Neutrophil (primary cell): ENCODE measurements at regions not wholly inside any gene's neighbourhood (a gene's known extent, or its start where the extent isn't known, plus 50 kb on each side); places are given as distances from the start of the nearest gene placed in this dataset.

Experiments used
- H3K27ac ChIP-seq: fragments of 200-600 bp; sonication (generic); 2 replicates; pipeline ENCODE4 v1.5.1; 2016; ENCODE audit warnings: mild to moderate bottlenecking, moderate library complexity
- H3K27me3 ChIP-seq: fragments of 200-600 bp; sonication (generic); 2 replicates; pipeline ENCODE4 v1.6.0; 2016; ENCODE audit warnings: mild to moderate bottlenecking
- H3K36me3 ChIP-seq: fragments of 200-600 bp; sonication (generic); 2 replicates; pipeline ENCODE4 v1.5.1; 2017
- H3K4me1 ChIP-seq, 2 experiments: fragments of 200-600 bp in 1 of 2; sonication (generic) in 1 of 2; 1 replicate in 1 of 2; 2 replicates in 1 of 2; pipeline versions ENCODE4 v1.5.1 to v1.6.1; 2013 to 2016; ENCODE audit warnings: low read depth in 1 of 2, low read length in 1 of 2, mild to moderate bottlenecking in 1 of 2, moderate library complexity in 1 of 2; ENCODE audit not compliant: control insufficient read depth in 1 of 2, insufficient read depth in 1 of 2
- H3K4me3 ChIP-seq, 2 experiments: fragments of 200-600 bp in 1 of 2; sonication (generic) in 1 of 2; 1 replicate in 1 of 2; 2 replicates in 1 of 2; pipeline ENCODE4 v1.5.1; 2013 to 2016; ENCODE audit warnings: low read depth in 1 of 2, low read length in 1 of 2, mild to moderate bottlenecking in 1 of 2, moderate library complexity in 1 of 2
- H3K9me3 ChIP-seq: fragments of 200-600 bp; sonication (generic); 2 replicates; pipeline ENCODE4 v1.5.1; 2016
- TF ChIP-seq, protein P1 (sequence below): fragments of 200-600 bp; sonication (generic); IDR thresholded peaks from 2 replicates; pipeline ENCODE4 v1.5.1; 2016; ENCODE audit warnings: antibody characterized with exemption

DNA sequence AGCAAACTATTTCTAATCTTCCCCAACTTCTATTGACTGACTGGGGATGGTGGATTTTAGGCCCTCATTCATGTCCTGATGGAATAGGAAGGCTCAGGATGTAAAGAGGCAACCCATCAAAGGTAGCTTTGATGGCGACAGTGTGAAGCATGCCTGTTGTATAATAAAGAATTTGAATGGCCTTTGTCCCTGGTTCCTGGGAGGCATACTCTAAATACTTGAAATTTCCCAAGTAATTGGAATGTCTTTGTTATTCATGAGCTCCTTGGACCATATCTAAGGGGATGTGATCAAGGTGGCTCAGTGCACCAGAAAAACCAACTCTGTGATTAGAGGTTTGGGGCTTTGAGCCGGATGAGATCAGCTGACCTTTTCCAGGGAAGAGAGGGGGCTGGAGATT lies 264.5 kb upstream of the NEBL start:
- H3K27ac ChIP-seq = no peak overlapping the region
- no peak overlapping the region for H3K4me3 ChIP-seq
- TF ChIP-seq, protein P1, sequence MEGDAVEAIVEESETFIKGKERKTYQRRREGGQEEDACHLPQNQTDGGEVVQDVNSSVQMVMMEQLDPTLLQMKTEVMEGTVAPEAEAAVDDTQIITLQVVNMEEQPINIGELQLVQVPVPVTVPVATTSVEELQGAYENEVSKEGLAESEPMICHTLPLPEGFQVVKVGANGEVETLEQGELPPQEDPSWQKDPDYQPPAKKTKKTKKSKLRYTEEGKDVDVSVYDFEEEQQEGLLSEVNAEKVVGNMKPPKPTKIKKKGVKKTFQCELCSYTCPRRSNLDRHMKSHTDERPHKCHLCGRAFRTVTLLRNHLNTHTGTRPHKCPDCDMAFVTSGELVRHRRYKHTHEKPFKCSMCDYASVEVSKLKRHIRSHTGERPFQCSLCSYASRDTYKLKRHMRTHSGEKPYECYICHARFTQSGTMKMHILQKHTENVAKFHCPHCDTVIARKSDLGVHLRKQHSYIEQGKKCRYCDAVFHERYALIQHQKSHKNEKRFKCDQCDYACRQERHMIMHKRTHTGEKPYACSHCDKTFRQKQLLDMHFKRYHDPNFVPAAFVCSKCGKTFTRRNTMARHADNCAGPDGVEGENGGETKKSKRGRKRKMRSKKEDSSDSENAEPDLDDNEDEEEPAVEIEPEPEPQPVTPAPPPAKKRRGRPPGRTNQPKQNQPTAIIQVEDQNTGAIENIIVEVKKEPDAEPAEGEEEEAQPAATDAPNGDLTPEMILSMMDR = no peak
- H3K36me3 ChIP-seq = no peaks in the 10 kb centered on the region
- no peaks in the 10 kb centered on the region for H3K4me1 ChIP-seq
- peaks cover 27% of the 10 kb centered on the region for H3K27me3 ChIP-seq
- H3K9me3 ChIP-seq = no peaks in the 10 kb centered on the region

DNA sequence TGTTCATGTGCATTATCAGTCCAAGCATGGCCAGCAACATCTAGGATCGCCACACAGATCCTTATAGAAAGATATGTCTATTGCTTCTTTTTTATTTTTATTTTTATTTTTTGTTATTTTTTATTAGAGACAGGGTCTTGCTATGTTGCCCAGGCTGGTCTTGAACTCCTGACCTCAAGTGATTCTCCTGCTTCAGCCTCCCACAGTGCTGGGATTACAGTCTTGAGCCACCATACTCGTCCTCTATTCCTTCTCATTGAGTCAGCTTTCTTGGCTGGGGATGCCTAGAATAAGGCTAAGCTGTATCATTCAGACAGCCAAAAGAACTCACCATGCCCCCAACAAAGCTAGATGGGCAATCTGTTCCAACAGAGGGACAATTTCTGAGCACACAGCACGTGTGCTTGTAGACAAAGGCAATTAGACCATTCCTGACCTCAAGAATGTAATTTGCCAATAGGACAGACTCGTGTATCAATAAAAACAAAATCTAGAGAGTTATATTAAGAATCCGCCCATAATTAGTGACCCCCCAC lies 264.0 kb upstream of the NEBL start:
- Histone ChIP-seq H3K4me3 (no peak overlapping the region), H3K27me3 (peaks cover 32% of the 10 kb centered on the region), H3K4me1 (no peaks in the 10 kb centered on the region), H3K27ac (no peak overlapping the region), H3K36me3 (no peaks in the 10 kb centered on the region), H3K9me3 (no peaks in the 10 kb centered on the region)
- TF ChIP-seq, protein P1 = no peak

DNA sequence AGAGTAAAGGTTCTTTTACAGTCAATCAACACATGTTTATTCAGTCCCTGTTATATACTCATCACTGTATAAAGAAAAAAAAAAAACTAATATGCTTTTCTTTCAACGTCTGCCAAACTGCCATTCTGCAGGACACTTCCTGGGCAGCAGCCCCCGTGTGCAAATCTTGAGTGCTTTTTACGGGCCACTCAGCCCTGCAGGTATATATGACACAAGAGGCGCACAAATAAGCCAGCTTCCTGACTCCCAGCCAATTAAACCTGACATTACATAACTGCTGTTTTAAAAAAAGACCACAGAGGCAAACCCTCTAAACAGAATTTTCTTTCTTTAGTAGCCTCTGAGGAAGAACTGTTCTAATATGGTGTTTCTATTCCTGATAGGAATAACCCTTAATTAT lies 263.0 kb upstream of the NEBL start:
- H3K27ac ChIP-seq = no peak overlapping the region
- H3K36me3 ChIP-seq = no peaks in the 10 kb centered on the region
- peaks cover 37% of the 10 kb centered on the region for H3K27me3 ChIP-seq
- TF ChIP-seq, protein P1 = no peak
- no peak overlapping the region for H3K4me3 ChIP-seq
- H3K9me3 ChIP-seq = no peaks in the 10 kb centered on the region
- no peaks in the 10 kb centered on the region for H3K4me1 ChIP-seq

DNA sequence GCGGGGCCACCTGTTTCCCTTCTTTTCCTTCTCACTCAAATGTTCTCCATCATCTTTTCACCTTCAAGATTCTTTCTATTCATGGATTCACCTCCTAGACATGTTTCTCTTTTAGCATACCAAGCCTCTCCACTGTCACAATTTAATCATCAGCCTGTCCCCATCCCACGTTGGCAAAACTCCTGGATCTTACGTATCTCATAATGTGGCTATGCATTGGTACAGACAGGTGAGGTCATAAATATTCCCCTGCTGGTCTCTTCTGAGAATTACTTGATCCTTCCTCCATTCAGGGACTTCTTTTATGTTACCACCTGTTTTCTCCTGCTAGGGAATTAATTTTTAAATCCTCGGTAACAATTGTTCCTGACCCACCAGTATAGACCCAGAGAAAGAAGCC lies 262.6 kb upstream of the NEBL start:
- TF ChIP-seq, protein P1 = no peak
- Histone ChIP-seq H3K27me3 (peaks cover 37% of the 10 kb centered on the region), H3K27ac (no peak overlapping the region), H3K4me1 (no peaks in the 10 kb centered on the region), H3K36me3 (no peaks in the 10 kb centered on the region), H3K4me3 (no peak overlapping the region), H3K9me3 (no peaks in the 10 kb centered on the region)

DNA sequence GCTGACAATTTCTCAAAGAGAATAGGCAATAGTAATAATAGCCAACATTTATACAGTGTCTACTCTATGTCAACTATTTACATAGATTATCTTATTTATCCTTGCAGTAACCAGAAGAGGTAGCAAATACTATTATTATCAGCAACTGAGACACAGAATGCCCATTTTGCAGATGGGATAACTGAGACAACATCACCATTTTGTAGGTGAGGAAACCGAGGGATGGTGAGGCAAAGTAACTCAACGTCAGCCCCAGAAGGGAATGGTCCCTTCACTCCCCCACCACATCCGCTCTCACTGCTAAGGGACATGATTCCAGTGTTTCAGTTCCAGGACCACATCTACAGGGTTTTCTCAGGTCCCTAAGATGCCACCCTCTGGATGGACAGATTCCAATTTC lies 261.2 kb upstream of the NEBL start:
- no peaks in the 10 kb centered on the region for H3K36me3 ChIP-seq
- no peak overlapping the region for H3K27ac ChIP-seq
- no peaks in the 10 kb centered on the region for H3K9me3 ChIP-seq
- H3K27me3 ChIP-seq = peaks cover 37% of the 10 kb centered on the region
- no peaks in the 10 kb centered on the region for H3K4me1 ChIP-seq
- TF ChIP-seq, protein P1 = no peak
- no peak overlapping the region for H3K4me3 ChIP-seq

DNA sequence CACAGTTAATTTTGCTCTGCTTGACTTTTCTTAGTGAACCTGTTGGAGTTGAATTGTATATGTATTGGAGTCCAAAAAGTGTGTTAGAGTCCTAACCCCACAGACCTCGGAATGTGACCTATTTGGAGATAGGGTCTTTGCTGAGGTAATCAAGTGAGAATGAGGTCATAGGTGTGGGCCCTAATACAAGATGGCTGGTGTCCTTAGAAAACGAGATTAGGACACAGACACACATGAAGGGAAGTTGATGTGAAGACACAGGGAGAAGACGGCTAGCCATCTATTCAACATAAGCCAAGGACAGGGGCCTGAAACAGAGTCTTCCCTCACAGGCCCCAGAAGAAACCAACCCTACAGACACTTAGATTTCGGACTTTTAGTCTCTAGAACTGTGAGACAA lies 260.6 kb upstream of the NEBL start:
- Histone ChIP-seq H3K9me3 (no peaks in the 10 kb centered on the region), H3K27me3 (peaks cover 37% of the 10 kb centered on the region), H3K4me1 (no peaks in the 10 kb centered on the region), H3K4me3 (no peak overlapping the region), H3K27ac (no peak overlapping the region), H3K36me3 (no peaks in the 10 kb centered on the region)
- TF ChIP-seq, protein P1 = no peak
